SKM-1 treated with dmso at 0.1 percent for 144 hours (cell line): ENCODE measurements at regions not wholly inside any gene's neighbourhood (a gene's known extent, or its start where the extent isn't known, plus 50 kb on each side); places are given as distances from the start of the nearest gene placed in this dataset.

ENCODE experiments used
- DNase-seq: peaks from one replicate; lab custom pipeline; 2025; ENCODE audit not compliant: unreplicated experiment; lab: John Stamatoyannopoulos, UW

GRCh38 chr2:196565106-196565765, 74.3 kb upstream of the CCDC150 start:
- peak; percentile 33 for DNase-seq

GRCh38 chr2:196565982-196566381, 73.5 kb upstream of the CCDC150 start:
- DNase-seq, result no peak

GRCh38 chr2:196566961-196567666, 72.4 kb upstream of the CCDC150 start:
- no peak for DNase-seq

GRCh38 chr2:196568506-196568905, 71.0 kb upstream of the CCDC150 start:
- DNase-seq, result no peak

- no peak for DNase-seq
These were observed 54.6 kb upstream of the CCDC150 start for GRCh38 chr2:196584903-196585302.

- no peak for DNase-seq
These were observed 53.0 kb upstream of the CCDC150 start for GRCh38 chr2:196586511-196586991.

GRCh38 chr2:196587056-196587455, 52.5 kb upstream of the CCDC150 start:
- no peak for DNase-seq

GRCh38 chr2:196587739-196588138, 51.8 kb upstream of the CCDC150 start:
- no peak for DNase-seq

GRCh38 chr2:196589419-196589818, 50.1 kb upstream of the CCDC150 start:
- DNase-seq, result no peak
